ENCODE measurements at regions not wholly inside any gene's neighbourhood (a gene's known extent, or its start where the extent isn't known, plus 50 kb on each side); places are given as distances from the start of the nearest gene placed in this dataset.

- H2AFZ ChIP-seq (ENCODE audit: low read length) = no peak overlapping the region
- H3K27ac ChIP-seq (ENCODE audit: low read depth, low read length, poor library complexity, severe bottlenecking) = no peak overlapping the region
- H3F3A ChIP-seq (ENCODE audit: insufficient read depth, low read length) = no peaks in the 10 kb centered on the region
- no peaks in the 10 kb centered on the region for H3K36me3 ChIP-seq (ENCODE audit: insufficient read depth, low read length)
- H4K20me1 ChIP-seq (ENCODE audit: insufficient read depth, low read length) = no peaks in the 10 kb centered on the region
- no peak overlapping the region for H3K9ac ChIP-seq (ENCODE audit: low read length)
- H3K79me2 ChIP-seq (ENCODE audit: insufficient read depth, low read length) = no peaks in the 10 kb centered on the region
- H3K4me3 ChIP-seq (ENCODE audit: low read depth, low read length, poor library complexity, severe bottlenecking) = no peak overlapping the region
- H3K9me2 ChIP-seq (ENCODE audit: low read depth, low read length) = no peaks in the 10 kb centered on the region
- no peaks in the 10 kb centered on the region for H3K4me1 ChIP-seq (ENCODE audit: insufficient read depth, low read length, severe bottlenecking)
- TF ChIP-seq EZH2 (IDR thresholded peaks at IDR 0.05; ENCODE audit: borderline replicate concordance, low read length) = no peak
- TF ChIP-seq, protein P1, sequence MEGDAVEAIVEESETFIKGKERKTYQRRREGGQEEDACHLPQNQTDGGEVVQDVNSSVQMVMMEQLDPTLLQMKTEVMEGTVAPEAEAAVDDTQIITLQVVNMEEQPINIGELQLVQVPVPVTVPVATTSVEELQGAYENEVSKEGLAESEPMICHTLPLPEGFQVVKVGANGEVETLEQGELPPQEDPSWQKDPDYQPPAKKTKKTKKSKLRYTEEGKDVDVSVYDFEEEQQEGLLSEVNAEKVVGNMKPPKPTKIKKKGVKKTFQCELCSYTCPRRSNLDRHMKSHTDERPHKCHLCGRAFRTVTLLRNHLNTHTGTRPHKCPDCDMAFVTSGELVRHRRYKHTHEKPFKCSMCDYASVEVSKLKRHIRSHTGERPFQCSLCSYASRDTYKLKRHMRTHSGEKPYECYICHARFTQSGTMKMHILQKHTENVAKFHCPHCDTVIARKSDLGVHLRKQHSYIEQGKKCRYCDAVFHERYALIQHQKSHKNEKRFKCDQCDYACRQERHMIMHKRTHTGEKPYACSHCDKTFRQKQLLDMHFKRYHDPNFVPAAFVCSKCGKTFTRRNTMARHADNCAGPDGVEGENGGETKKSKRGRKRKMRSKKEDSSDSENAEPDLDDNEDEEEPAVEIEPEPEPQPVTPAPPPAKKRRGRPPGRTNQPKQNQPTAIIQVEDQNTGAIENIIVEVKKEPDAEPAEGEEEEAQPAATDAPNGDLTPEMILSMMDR (IDR thresholded peaks at IDR 0.05; ENCODE audit: low read length) = no peak
- no peaks in the 10 kb centered on the region for H3K9me3 ChIP-seq (ENCODE audit: low read length)
- H3K4me2 ChIP-seq (ENCODE audit: low read length) = no peak overlapping the region
- no peaks in the 10 kb centered on the region; the same call in 1 of the 2 replicates for H3K27me3 ChIP-seq (ENCODE audit: insufficient read depth, low read length)
Observed at GRCh38 chr11:19345848-19346681, 105.3 kb upstream of the E2F8 start.

DNA sequence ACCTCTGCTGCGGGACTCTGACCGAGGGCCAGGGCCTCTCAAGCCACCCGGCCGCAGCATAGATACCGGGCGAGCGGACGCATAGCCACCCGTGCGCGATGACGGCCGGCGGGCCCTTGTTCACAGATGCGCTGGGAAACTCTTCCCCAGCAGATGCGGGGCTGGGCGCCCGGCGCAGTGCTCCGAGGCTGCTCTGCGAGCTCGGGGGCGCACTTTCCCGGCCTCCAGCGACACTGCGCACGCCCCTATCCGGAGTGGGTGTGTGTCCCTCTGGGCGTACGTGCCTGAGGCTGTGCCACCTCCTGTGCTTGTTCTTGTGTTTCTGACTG is 104.7 kb upstream of the E2F8 start:
- Histone ChIP-seq H3K79me2 (ENCODE audit: insufficient read depth, low read length) (no peaks in the 10 kb centered on the region), H3K9me2 (ENCODE audit: low read depth, low read length) (no peaks in the 10 kb centered on the region), H3K4me3 (ENCODE audit: low read depth, low read length, poor library complexity, severe bottlenecking) (no peak overlapping the region), H3K27ac (ENCODE audit: low read depth, low read length, poor library complexity, severe bottlenecking) (no peak overlapping the region), H3K36me3 (ENCODE audit: insufficient read depth, low read length) (no peaks in the 10 kb centered on the region), H4K20me1 (ENCODE audit: insufficient read depth, low read length) (no peaks in the 10 kb centered on the region), H3K9ac (ENCODE audit: low read length) (no peak overlapping the region), H3K9me3 (ENCODE audit: low read length) (no peaks in the 10 kb centered on the region), H2AFZ (ENCODE audit: low read length) (no peak overlapping the region), H3K27me3 (ENCODE audit: insufficient read depth, low read length) (no peaks in the 10 kb centered on the region; the same call in 1 of the 2 replicates), H3K4me2 (ENCODE audit: low read length) (no peak overlapping the region), H3F3A (ENCODE audit: insufficient read depth, low read length) (no peaks in the 10 kb centered on the region), H3K4me1 (ENCODE audit: insufficient read depth, low read length, severe bottlenecking) (no peaks in the 10 kb centered on the region)
- TF ChIP-seq EZH2 (IDR thresholded peaks at IDR 0.05; ENCODE audit: borderline replicate concordance, low read length) = no peak
- TF ChIP-seq, protein P1 (IDR thresholded peaks at IDR 0.05; ENCODE audit: low read length) = no peak

- no peaks in the 10 kb centered on the region for H3F3A ChIP-seq (ENCODE audit: insufficient read depth, low read length)
- H3K4me1 ChIP-seq (ENCODE audit: insufficient read depth, low read length, severe bottlenecking) = no peaks in the 10 kb centered on the region
- no peaks in the 10 kb centered on the region for H3K79me2 ChIP-seq (ENCODE audit: insufficient read depth, low read length)
- TF ChIP-seq, protein P1 (IDR thresholded peaks at IDR 0.05; ENCODE audit: low read length) = no peak
- TF ChIP-seq EZH2 (IDR thresholded peaks at IDR 0.05; ENCODE audit: borderline replicate concordance, low read length) = no peak
- H3K9me3 ChIP-seq (ENCODE audit: low read length) = no peaks in the 10 kb centered on the region
- no peak overlapping the region for H3K4me3 ChIP-seq (ENCODE audit: low read depth, low read length, poor library complexity, severe bottlenecking)
- no peaks in the 10 kb centered on the region for H3K36me3 ChIP-seq (ENCODE audit: insufficient read depth, low read length)
- no peak overlapping the region for H3K27ac ChIP-seq (ENCODE audit: low read depth, low read length, poor library complexity, severe bottlenecking)
- no peak overlapping the region for H3K4me2 ChIP-seq (ENCODE audit: low read length)
- H3K27me3 ChIP-seq (ENCODE audit: insufficient read depth, low read length) = no peaks in the 10 kb centered on the region; the same call in 1 of the 2 replicates
- H3K9me2 ChIP-seq (ENCODE audit: low read depth, low read length) = no peaks in the 10 kb centered on the region
- no peak overlapping the region for H2AFZ ChIP-seq (ENCODE audit: low read length)
- H4K20me1 ChIP-seq (ENCODE audit: insufficient read depth, low read length) = no peaks in the 10 kb centered on the region
- no peak overlapping the region for H3K9ac ChIP-seq (ENCODE audit: low read length)
Observed at GRCh38 chr11:19344661-19345518, 104.1 kb upstream of the E2F8 start.

All from OCI-LY1 (cell line).